Gastrocnemius medialis (tissue), 4 donors: ENCODE measurements at regions not wholly inside any gene's neighbourhood (a gene's known extent, or its start where the extent isn't known, plus 50 kb on each side); places are given as distances from the start of the nearest gene placed in this dataset.
"Not testable (repeated sequence)": the region's sequence is repeated elsewhere in the genome, so short reads cannot be mapped to it uniquely, and the experiment has no call there.

Source experiments
- ATAC-seq, 2 donors: fragments of 150-250 bp; one replicate each; pipeline ENCODE4 v1.9.1; 2016
- DNase-seq, 2 donors: peaks; one replicate each; pipeline ENCODE4 v3.0.0-alpha.2; 2019
- H3K27ac ChIP-seq, 4 donors: fragments of 200-600 bp; sonication (generic); 1 replicate in 1 of 4; 2 replicates in 3 of 4; pipeline ENCODE4 v1.5.1; 2016 to 2018; ENCODE audit warnings: mild to moderate bottlenecking in 2 of 4, moderate library complexity in 1 of 4
- H3K27me3 ChIP-seq, 3 donors: fragments of 200-600 bp; sonication (generic) in 2 of 3; 1 replicate in 1 of 3; 2 replicates in 2 of 3; pipeline versions ENCODE4 v1.5.1 to v1.6.0; 2016 to 2019; ENCODE audit warnings: mild to moderate bottlenecking in 1 of 3, moderate library complexity in 1 of 3
- H3K36me3 ChIP-seq, 2 donors: fragments of 200-600 bp; sonication (generic) in 1 of 2; one replicate each; pipeline ENCODE4 v1.5.1; 2017 to 2018
- H3K4me1 ChIP-seq, 2 donors: fragments of 200-600 bp; sonication (generic) in 1 of 2; one replicate each; pipeline ENCODE4 v1.5.1; 2016 to 2017; ENCODE audit warnings: mild to moderate bottlenecking in 2 of 2
- H3K4me3 ChIP-seq, 4 donors: fragments of 200-600 bp; sonication (generic) in 3 of 4; 1 replicate in 1 of 4; 2 replicates in 3 of 4; pipeline ENCODE4 v1.5.1; 2016 to 2019; ENCODE audit warnings: mild to moderate bottlenecking in 2 of 4
- H3K9me3 ChIP-seq, 3 donors: fragments of 200-600 bp; sonication (generic) in 2 of 3; 1 replicate in 1 of 3; 2 replicates in 2 of 3; pipeline ENCODE4 v1.5.1; 2016 to 2019
- POLR2A ChIP-seq, 2 donors: fragments of 450-650 bp; IDR thresholded peaks; one replicate each; pipeline ENCODE4 v1.6.1; 2017; ENCODE audit warnings: antibody characterized with exemption in 2 of 2, mild to moderate bottlenecking in 2 of 2, moderate library complexity in 2 of 2
- in situ Hi-C, 4 donors: fragments of 200-750 bp; cut with MboI; loops; one replicate each; pipeline versions ENCODE4 v1.15.0 to v1.8.0; 2017; ENCODE audit warnings: low sequenced_read_pairs in 4 of 4
- intact Hi-C: fragments of 100-400 bp; cut with DNase I; formaldehyde crosslinking; loops from one replicate; pipeline ENCODE4 v1.15.1; 2023; ENCODE audit warnings: low total_unique reads
- TF ChIP-seq, protein P1 (sequence below), 5 experiments: fragments of 450-650 bp in 3 of 5; fragments of 200-600 bp in 2 of 5; sonication (generic) in 2 of 5; IDR thresholded peaks in 4 of 5; conservative IDR thresholded peaks in 1 of 5; 1 replicate in 4 of 5; 2 replicates in 1 of 5; pipeline ENCODE4 v1.5.1; 2016 to 2019; ENCODE audit warnings: antibody characterized with exemption in 5 of 5, mild to moderate bottlenecking in 3 of 5, moderate library complexity in 3 of 5

DNA sequence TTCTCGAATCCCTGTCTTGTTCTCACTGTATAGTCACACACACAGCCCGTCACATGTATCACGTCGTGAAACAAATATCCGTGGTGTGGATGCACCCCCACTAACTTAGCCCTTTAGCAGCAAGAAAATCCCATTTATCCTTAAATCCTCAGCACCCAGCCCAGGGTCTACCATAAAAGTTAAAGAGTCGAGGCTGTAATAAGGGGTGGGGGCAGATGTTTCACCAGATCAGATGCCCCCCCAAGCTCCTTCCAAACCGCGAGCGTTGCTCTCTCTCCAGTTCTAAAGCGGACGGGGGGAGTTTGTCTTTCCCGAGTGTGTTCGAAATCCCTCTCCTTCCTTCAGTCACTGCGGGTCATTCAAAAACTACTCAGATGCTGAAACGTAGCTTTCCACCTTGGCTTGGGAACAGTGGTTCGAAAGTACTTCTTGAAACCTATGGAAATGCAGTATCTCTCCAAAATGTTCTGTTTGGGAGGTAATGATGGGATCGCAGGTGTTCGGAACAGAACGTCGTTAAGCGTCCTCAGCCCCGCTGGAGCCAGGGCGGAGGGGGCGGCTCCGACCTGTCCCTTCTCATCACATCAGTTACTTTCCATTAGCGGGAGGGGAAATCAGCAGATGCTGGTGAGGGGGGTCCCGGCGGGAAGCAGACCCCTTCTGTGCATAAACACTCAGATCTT is 156.2 kb downstream of the BRD1 start:
- DNase-seq = no peak
- no peaks in the 10 kb centered on the region for H3K36me3 ChIP-seq
- no peak overlapping the region for H3K27ac ChIP-seq
- peak overlapping the region in 2 of 4 donors; percentile 34 to 43 for H3K4me3 ChIP-seq
- H3K4me1 ChIP-seq = no peaks in the 10 kb centered on the region
- no peaks in the 10 kb centered on the region for H3K9me3 ChIP-seq
- intact Hi-C loops (no loop called here), in situ Hi-C loops (no loop called here)
- TF ChIP-seq, protein P1, sequence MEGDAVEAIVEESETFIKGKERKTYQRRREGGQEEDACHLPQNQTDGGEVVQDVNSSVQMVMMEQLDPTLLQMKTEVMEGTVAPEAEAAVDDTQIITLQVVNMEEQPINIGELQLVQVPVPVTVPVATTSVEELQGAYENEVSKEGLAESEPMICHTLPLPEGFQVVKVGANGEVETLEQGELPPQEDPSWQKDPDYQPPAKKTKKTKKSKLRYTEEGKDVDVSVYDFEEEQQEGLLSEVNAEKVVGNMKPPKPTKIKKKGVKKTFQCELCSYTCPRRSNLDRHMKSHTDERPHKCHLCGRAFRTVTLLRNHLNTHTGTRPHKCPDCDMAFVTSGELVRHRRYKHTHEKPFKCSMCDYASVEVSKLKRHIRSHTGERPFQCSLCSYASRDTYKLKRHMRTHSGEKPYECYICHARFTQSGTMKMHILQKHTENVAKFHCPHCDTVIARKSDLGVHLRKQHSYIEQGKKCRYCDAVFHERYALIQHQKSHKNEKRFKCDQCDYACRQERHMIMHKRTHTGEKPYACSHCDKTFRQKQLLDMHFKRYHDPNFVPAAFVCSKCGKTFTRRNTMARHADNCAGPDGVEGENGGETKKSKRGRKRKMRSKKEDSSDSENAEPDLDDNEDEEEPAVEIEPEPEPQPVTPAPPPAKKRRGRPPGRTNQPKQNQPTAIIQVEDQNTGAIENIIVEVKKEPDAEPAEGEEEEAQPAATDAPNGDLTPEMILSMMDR (IDR thresholded peaks at IDR 0.05 in 4 of 5, conservative IDR thresholded peaks at IDR 0.05 in 1 of 5) = no peak
- ATAC-seq = no peak
- peaks cover 17 to 43% (median 30%) of the 10 kb centered on the region in 3 donors for H3K27me3 ChIP-seq

DNA sequence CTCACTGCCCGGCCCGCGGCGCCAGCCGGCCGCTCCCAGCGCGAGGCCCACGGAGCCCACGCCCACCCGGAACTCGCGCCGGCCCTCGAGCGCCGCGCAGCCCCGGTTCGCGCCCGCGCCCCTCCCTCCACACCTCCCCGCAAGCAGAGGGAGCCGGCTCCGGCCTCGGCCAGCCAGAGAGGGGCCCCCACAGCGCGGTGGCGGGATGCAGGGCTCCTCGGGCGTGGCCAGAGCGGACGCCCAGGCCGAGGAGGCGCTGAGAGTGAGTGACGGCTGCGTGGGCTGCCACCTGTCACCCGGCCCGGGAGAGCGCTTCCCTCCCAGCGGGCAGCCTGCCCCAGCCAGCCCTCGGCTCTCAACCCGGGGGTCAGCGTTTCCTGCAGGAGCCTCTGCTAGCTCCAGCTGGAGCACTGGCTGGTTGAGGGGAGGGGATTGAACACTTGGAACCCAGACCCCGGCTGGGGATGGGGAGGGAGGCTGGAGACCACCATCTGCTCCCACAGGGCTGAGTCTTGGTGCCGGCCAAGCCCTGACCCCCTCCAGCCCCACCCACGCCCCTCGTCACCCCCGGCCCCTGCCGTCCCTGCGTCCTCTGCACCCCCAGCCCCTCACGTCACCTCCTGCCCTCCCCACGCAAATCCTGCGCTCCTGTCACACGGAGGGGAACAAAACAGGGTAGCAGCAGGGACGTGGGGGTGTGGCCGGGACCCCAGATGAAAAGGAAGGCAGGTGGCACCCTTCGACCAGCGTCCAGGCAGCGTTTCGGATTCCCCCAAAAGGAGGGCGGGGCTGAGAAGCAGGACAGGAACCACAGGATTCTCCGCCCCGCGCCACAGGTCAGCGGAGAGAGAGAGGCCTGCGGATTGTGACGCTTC is 157.0 kb downstream of the BRD1 start:
- H3K27me3 ChIP-seq = peaks cover 17 to 47% (median 30%) of the 10 kb centered on the region in 3 donors
- TF ChIP-seq, protein P1 (IDR thresholded peaks at IDR 0.05 in 4 of 5, conservative IDR thresholded peaks at IDR 0.05 in 1 of 5) = no peak
- TF ChIP-seq POLR2A (IDR thresholded peaks at IDR 0.05) = no peak

DNA sequence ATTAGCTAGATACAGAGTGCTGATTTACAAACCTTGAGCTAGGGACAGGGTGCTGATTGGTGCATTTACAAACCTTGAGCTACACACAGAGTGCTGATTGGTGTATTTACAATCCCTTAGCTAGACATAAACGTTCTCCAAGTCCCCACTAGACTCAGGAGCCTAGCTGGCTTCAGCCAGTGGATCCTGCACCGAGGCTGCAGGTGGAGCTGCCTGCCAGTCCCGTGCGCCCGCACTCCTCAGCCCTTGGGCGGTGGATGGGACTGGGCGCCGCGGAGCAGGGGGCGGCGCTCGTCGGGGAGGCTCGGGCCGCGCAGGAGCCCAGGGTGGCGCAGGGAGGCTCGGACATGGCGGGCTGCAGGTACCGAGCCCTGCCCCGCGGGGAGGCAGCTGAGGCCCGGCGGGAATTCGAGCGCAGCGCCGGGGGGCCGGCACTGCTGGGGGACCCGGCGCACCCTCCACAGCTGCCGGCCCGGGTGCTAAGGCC is 157.7 kb downstream of the BRD1 start:
- ATAC-seq, H3K27ac ChIP-seq, H3K36me3 ChIP-seq, in situ Hi-C loops, intact Hi-C loops, DNase-seq, H3K9me3 ChIP-seq, H3K4me1 ChIP-seq: not testable (repeated sequence)
- Histone ChIP-seq H3K4me3 (peak overlapping the region in 2 of 4 donors; percentile 23 to 43), H3K27me3 (peaks cover 17 to 47% (median 30%) of the 10 kb centered on the region in 3 donors)

More for the DNA sequence above, 157.0 kb downstream of the BRD1 start:
- Histone ChIP-seq H3K36me3 (no peaks in the 10 kb centered on the region), H3K27ac (no peak overlapping the region), H3K4me1 (no peaks in the 10 kb centered on the region), H3K9me3 (no peaks in the 10 kb centered on the region), H3K4me3 (peak overlapping the region; percentile 34 to 43 (median 38))
- DNase-seq (no peak), ATAC-seq (no peak)
- in situ Hi-C loops (no loop called here), intact Hi-C loops (no loop called here)

DNA sequence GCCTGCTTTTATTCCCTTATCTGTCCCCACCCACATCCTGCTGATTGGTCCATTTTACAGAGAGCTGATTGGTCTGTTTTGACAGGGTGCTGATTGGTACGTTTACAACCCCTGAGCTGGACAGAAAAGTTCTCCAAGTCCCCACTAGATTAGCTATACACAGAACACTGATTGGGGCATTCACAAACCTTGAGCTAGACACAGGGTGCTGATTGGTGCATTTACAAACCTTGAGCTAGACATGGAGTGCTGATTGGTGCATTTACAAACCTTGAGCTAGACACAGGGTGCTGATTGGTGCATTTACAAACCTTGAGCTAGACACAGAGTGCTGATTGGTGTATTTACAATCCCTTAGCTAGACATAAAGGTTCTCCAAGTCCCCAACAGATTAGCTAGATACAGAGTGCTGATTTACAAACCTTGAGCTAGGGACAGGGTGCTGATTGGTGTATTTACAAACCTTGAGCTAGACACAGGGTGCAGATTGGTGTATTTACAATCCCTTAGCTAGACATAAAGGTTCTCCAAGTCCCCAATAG is 158.2 kb downstream of the BRD1 start:
- intact Hi-C loops, ATAC-seq, H3K9me3 ChIP-seq, in situ Hi-C loops, H3K4me1 ChIP-seq, H3K4me3 ChIP-seq, H3K36me3 ChIP-seq, H3K27ac ChIP-seq, DNase-seq: not testable (repeated sequence)
- peaks cover 17 to 47% (median 30%) of the 10 kb centered on the region in 3 donors for H3K27me3 ChIP-seq

DNA sequence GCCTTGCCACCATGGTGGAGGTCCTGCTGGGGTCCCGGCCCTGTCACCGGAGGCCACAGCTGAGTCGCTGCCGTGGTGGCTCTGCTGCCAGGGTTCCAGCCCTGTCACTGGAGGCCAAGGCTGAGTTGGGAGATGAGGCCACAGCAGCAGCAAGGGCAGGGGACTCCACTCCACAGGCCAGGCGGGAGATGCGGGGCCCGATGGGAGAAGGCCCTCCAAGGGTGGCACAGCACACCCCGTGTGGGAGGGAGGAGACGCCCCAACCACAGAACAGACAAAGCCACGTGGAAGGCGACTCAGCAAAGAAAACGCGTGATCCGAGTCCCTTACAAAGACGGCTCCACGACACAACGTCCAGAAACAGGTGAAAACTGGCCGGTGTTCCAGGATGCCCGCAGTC is 159.3 kb downstream of the BRD1 start:
- intact Hi-C loops = no loop called here
- ATAC-seq (no peak), DNase-seq (no peak)
- Histone ChIP-seq H3K9me3 (no peaks in the 10 kb centered on the region), H3K27ac (no peak overlapping the region), H3K4me3 (no peak overlapping the region), H3K27me3 (peaks cover 17 to 45% (median 30%) of the 10 kb centered on the region in 3 donors), H3K4me1 (no peaks in the 10 kb centered on the region), H3K36me3 (no peaks in the 10 kb centered on the region)
- TF ChIP-seq POLR2A (IDR thresholded peaks at IDR 0.05) = no peak
- TF ChIP-seq, protein P1 (IDR thresholded peaks at IDR 0.05 in 4 of 5, conservative IDR thresholded peaks at IDR 0.05 in 1 of 5) = no peak
- in situ Hi-C loops = no loop called here
